ENCODE measurements at regions not wholly inside any gene's neighbourhood (a gene's known extent, or its start where the extent isn't known, plus 50 kb on each side); places are given as distances from the start of the nearest gene placed in this dataset.
"Not testable (repeated sequence)": the region's sequence is repeated elsewhere in the genome, so short reads cannot be mapped to it uniquely, and the experiment has no call there.

- peak; percentile 26 for DNase-seq
Observed at GRCh38 chr2:122748552-122749011, 993.1 kb downstream of the TSN start.

GRCh38 chr2:122749405-122749804 is 994.0 kb downstream of the TSN start:
- no peak for DNase-seq

- DNase-seq: no peak
Observed at GRCh38 chr2:122750095-122750494, 994.6 kb downstream of the TSN start.

GRCh38 chr2:122750808-122751207 is 995.4 kb downstream of the TSN start:
- DNase-seq: no peak

- peak; percentile 33 for DNase-seq
Observed at GRCh38 chr2:122753336-122753735, 997.9 kb downstream of the TSN start.

GRCh38 chr2:122754561-122754960 is 999.1 kb downstream of the TSN start:
- peak; percentile 71 for DNase-seq

- peak; percentile 63 for DNase-seq
Observed at GRCh38 chr2:122755281-122755780, 999.9 kb downstream of the TSN start.

GRCh38 chr2:122758967-122759366 is 1003.5 kb downstream of the TSN start:
- no peak for DNase-seq

- peak; percentile 15 for DNase-seq
Observed at GRCh38 chr2:122764014-122764413, 1008.6 kb downstream of the TSN start.

- DNase-seq: peak; percentile 11
Observed at GRCh38 chr2:122780251-122780650, 1024.8 kb downstream of the TSN start.

GRCh38 chr2:122794100-122794499 is 1038.6 kb downstream of the TSN start:
- DNase-seq: no peak

- DNase-seq: no peak
Observed at GRCh38 chr2:122795763-122796162, 1040.3 kb downstream of the TSN start.

- no peak for DNase-seq
Observed at GRCh38 chr2:122799391-122799790, 1043.9 kb downstream of the TSN start.

GRCh38 chr2:122800781-122801180 is 1045.3 kb downstream of the TSN start:
- no peak for DNase-seq

- DNase-seq: no peak
Observed at GRCh38 chr2:122804494-122804893, 1049.0 kb downstream of the TSN start.

GRCh38 chr2:122805346-122805745 is 1049.9 kb downstream of the TSN start:
- DNase-seq: no peak

- no peak for DNase-seq
Observed at GRCh38 chr2:122808286-122808969, 1053.0 kb downstream of the TSN start.

- DNase-seq: not testable (repeated sequence)
Observed at GRCh38 chr2:122812214-122812613, 1056.8 kb downstream of the TSN start.

GRCh38 chr2:122815120-122815519 is 1059.7 kb downstream of the TSN start:
- DNase-seq: no peak

- no peak for DNase-seq
Observed at GRCh38 chr2:122816803-122817202, 1061.4 kb downstream of the TSN start.

GRCh38 chr2:122822319-122822718 is 1066.9 kb downstream of the TSN start:
- DNase-seq: no peak

- no peak for DNase-seq
Observed at GRCh38 chr2:122830157-122830556, 1074.7 kb downstream of the TSN start.

- no peak for DNase-seq
Observed at GRCh38 chr2:122831649-122832048, 1076.2 kb downstream of the TSN start.

- DNase-seq: no peak
Observed at GRCh38 chr2:122843503-122843902, 1088.1 kb downstream of the TSN start.

- no peak for DNase-seq
Observed at GRCh38 chr2:122851161-122851560, 1095.7 kb downstream of the TSN start.

Data from hematopoietic multipotent progenitor cell treated with erythropoietin and hydrocortisone succinate and interleukin-3 and kit ligand, for 6 days (in vitro differentiated cells).